ENCODE measurements at regions not wholly inside any gene's neighbourhood (a gene's known extent, or its start where the extent isn't known, plus 50 kb on each side); places are given as distances from the start of the nearest gene placed in this dataset.

GRCh38 chr10:29026065-29026797 lies 262.6 kb upstream of the LYZL1 start:
- Histone ChIP-seq H3K27me3 (ENCODE audit: control insufficient read depth, low read length) (no peaks in the 10 kb centered on the region), H3K27ac (ENCODE audit: low read depth, low read length) (no peak overlapping the region)

DNA sequence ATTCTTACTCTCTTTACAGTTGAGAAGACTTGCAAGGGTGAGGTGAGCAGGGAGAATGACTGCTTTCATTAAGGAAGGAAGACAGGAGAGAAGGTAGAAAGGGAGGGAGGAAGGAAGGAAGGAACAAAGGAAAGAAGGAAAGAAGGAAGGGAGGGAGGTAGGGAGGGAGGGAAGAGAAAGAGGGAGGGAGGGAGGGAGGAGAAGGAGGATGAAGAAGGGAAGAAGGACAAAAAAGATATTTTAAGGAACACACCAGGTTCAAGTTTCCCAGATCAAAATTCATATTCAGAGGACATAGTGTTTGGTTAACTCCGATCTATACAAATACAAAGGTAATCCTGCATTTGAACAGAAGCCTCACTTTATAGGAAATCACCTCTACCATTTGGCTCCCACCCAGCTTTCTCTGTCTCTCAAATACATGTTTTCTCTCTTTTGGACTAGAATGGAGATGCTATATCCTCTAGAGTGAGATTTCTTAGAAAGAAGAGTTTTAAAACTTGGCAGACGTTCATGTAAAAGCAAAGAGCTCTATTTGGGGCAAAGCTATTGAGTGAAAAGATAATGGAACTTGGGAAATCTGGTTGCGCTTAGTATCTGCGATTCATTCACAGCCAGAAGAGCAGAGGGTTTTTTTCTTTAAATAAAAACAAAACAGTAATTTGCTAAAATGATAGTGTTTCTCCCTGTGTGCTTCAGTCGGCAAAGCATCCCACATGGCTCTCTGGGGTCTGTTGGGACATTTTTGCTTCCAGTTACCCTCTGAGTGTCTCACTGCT lies 261.9 kb upstream of the LYZL1 start:
- no peak overlapping the region for H3K4me3 ChIP-seq (ENCODE audit: low read length)
- H3K27ac ChIP-seq (ENCODE audit: low read depth, low read length), result no peak overlapping the region
- no peaks in the 10 kb centered on the region for H3K36me3 ChIP-seq (ENCODE audit: control insufficient read depth, low read length)
- H3K79me2 ChIP-seq (ENCODE audit: control insufficient read depth, low read length), result no peaks in the 10 kb centered on the region
- H3K4me2 ChIP-seq (ENCODE audit: low read length), result no peak overlapping the region
- H3F3A ChIP-seq (ENCODE audit: control insufficient read depth, insufficient read depth), result no peaks in the 10 kb centered on the region
- TF ChIP-seq, protein P1, sequence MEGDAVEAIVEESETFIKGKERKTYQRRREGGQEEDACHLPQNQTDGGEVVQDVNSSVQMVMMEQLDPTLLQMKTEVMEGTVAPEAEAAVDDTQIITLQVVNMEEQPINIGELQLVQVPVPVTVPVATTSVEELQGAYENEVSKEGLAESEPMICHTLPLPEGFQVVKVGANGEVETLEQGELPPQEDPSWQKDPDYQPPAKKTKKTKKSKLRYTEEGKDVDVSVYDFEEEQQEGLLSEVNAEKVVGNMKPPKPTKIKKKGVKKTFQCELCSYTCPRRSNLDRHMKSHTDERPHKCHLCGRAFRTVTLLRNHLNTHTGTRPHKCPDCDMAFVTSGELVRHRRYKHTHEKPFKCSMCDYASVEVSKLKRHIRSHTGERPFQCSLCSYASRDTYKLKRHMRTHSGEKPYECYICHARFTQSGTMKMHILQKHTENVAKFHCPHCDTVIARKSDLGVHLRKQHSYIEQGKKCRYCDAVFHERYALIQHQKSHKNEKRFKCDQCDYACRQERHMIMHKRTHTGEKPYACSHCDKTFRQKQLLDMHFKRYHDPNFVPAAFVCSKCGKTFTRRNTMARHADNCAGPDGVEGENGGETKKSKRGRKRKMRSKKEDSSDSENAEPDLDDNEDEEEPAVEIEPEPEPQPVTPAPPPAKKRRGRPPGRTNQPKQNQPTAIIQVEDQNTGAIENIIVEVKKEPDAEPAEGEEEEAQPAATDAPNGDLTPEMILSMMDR (IDR thresholded peaks at IDR 0.05; ENCODE audit: low read depth, low read length, poor library complexity, severe bottlenecking), result no peak
- no peak for TF ChIP-seq EZH2phosphoT487 (IDR thresholded peaks at IDR 0.05; ENCODE audit: borderline replicate concordance, low read length)
- no peaks in the 10 kb centered on the region for H3K9me2 ChIP-seq (replicated peaks; ENCODE audit: control insufficient read depth, low read length)
- H3K4me1 ChIP-seq (ENCODE audit: control insufficient read depth, low read length), result no peaks in the 10 kb centered on the region
- no peaks in the 10 kb centered on the region for H4K20me1 ChIP-seq (ENCODE audit: control insufficient read depth, insufficient read depth, low read depth, low read length)
- H3K27me3 ChIP-seq (ENCODE audit: control insufficient read depth, low read length), result no peaks in the 10 kb centered on the region
- H3K9me3 ChIP-seq (ENCODE audit: control insufficient read depth, insufficient read depth, low read length), result no peaks in the 10 kb centered on the region

More at GRCh38 chr10:29026065-29026797, 262.6 kb upstream of the LYZL1 start:
- H3K9me2 ChIP-seq (replicated peaks; ENCODE audit: control insufficient read depth, low read length), result no peaks in the 10 kb centered on the region
- H3K4me2 ChIP-seq (ENCODE audit: low read length), result no peak overlapping the region
- H3K79me2 ChIP-seq (ENCODE audit: control insufficient read depth, low read length), result no peaks in the 10 kb centered on the region
- no peaks in the 10 kb centered on the region for H3F3A ChIP-seq (ENCODE audit: control insufficient read depth, insufficient read depth)
- H4K20me1 ChIP-seq (ENCODE audit: control insufficient read depth, insufficient read depth, low read depth, low read length), result no peaks in the 10 kb centered on the region
- no peaks in the 10 kb centered on the region for H3K36me3 ChIP-seq (ENCODE audit: control insufficient read depth, low read length)
- H3K4me3 ChIP-seq (ENCODE audit: low read length), result no peak overlapping the region
- no peak for TF ChIP-seq EZH2phosphoT487 (IDR thresholded peaks at IDR 0.05; ENCODE audit: borderline replicate concordance, low read length)
- TF ChIP-seq, protein P1 (IDR thresholded peaks at IDR 0.05; ENCODE audit: low read depth, low read length, poor library complexity, severe bottlenecking), result no peak
- H3K9me3 ChIP-seq (ENCODE audit: control insufficient read depth, insufficient read depth, low read length), result no peaks in the 10 kb centered on the region
- no peaks in the 10 kb centered on the region for H3K4me1 ChIP-seq (ENCODE audit: control insufficient read depth, low read length)

GRCh38 chr10:29028486-29028885 lies 260.4 kb upstream of the LYZL1 start:
- TF ChIP-seq, protein P1 (IDR thresholded peaks at IDR 0.05; ENCODE audit: low read depth, low read length, poor library complexity, severe bottlenecking), result no peak
- TF ChIP-seq EZH2phosphoT487 (IDR thresholded peaks at IDR 0.05; ENCODE audit: borderline replicate concordance, low read length), result no peak
- H3K9me3 ChIP-seq (ENCODE audit: control insufficient read depth, insufficient read depth, low read length), result no peaks in the 10 kb centered on the region
- H3K4me2 ChIP-seq (ENCODE audit: low read length), result no peak overlapping the region
- no peak overlapping the region for H3K27ac ChIP-seq (ENCODE audit: low read depth, low read length)
- H3F3A ChIP-seq (ENCODE audit: control insufficient read depth, insufficient read depth), result no peaks in the 10 kb centered on the region
- H3K9me2 ChIP-seq (replicated peaks; ENCODE audit: control insufficient read depth, low read length), result no peaks in the 10 kb centered on the region
- H4K20me1 ChIP-seq (ENCODE audit: control insufficient read depth, insufficient read depth, low read depth, low read length), result no peaks in the 10 kb centered on the region
- H3K4me1 ChIP-seq (ENCODE audit: control insufficient read depth, low read length), result no peaks in the 10 kb centered on the region
- no peak overlapping the region for H3K4me3 ChIP-seq (ENCODE audit: low read length)
- no peaks in the 10 kb centered on the region for H3K79me2 ChIP-seq (ENCODE audit: control insufficient read depth, low read length)
- no peaks in the 10 kb centered on the region for H3K27me3 ChIP-seq (ENCODE audit: control insufficient read depth, low read length)
- no peaks in the 10 kb centered on the region for H3K36me3 ChIP-seq (ENCODE audit: control insufficient read depth, low read length)

Data from DOHH2 (cell line).